ENCODE measurements at regions not wholly inside any gene's neighbourhood (a gene's known extent, or its start where the extent isn't known, plus 50 kb on each side); places are given as distances from the start of the nearest gene placed in this dataset.
"Not testable (repeated sequence)": the region's sequence is repeated elsewhere in the genome, so short reads cannot be mapped to it uniquely, and the experiment has no call there.

- no peak for DNase-seq
These were observed 1102.8 kb upstream of the SEL1L start for GRCh38 chr14:82636426-82636825.

GRCh38 chr14:82641050-82641540 is 1107.4 kb upstream of the SEL1L start:
- no peak for DNase-seq

GRCh38 chr14:82642425-82642824 is 1108.8 kb upstream of the SEL1L start:
- DNase-seq = no peak

- no peak for DNase-seq
These were observed 1113.6 kb upstream of the SEL1L start for GRCh38 chr14:82647088-82647810.

- no peak for DNase-seq
These were observed 1122.1 kb upstream of the SEL1L start for GRCh38 chr14:82655770-82656169.

- DNase-seq = peak; percentile 17
These were observed 1123.6 kb upstream of the SEL1L start for GRCh38 chr14:82657186-82657675.

- DNase-seq = no peak
These were observed 1127.6 kb upstream of the SEL1L start for GRCh38 chr14:82661258-82661657.

- no peak for DNase-seq
These were observed 1133.4 kb upstream of the SEL1L start for GRCh38 chr14:82667006-82667405.

- DNase-seq = no peak
These were observed 1133.8 kb upstream of the SEL1L start for GRCh38 chr14:82667501-82667900.

GRCh38 chr14:82676403-82676802 is 1142.8 kb upstream of the SEL1L start:
- DNase-seq = no peak

GRCh38 chr14:82689948-82690347 is 1156.3 kb upstream of the SEL1L start:
- DNase-seq = no peak

GRCh38 chr14:82691191-82691590 is 1157.5 kb upstream of the SEL1L start:
- not testable (repeated sequence) for DNase-seq

GRCh38 chr14:82694820-82695219 is 1161.2 kb upstream of the SEL1L start:
- no peak for DNase-seq

- DNase-seq = no peak
These were observed 1170.6 kb upstream of the SEL1L start for GRCh38 chr14:82704218-82704617.

- peak; percentile 13 for DNase-seq
These were observed 1176.7 kb upstream of the SEL1L start for GRCh38 chr14:82710267-82710841.

GRCh38 chr14:82719617-82720016 is 1186.0 kb upstream of the SEL1L start:
- no peak for DNase-seq

GRCh38 chr14:82720431-82720830 is 1186.8 kb upstream of the SEL1L start:
- no peak for DNase-seq

- DNase-seq = no peak
These were observed 1187.3 kb upstream of the SEL1L start for GRCh38 chr14:82720946-82721345.

- no peak for DNase-seq
These were observed 1190.7 kb upstream of the SEL1L start for GRCh38 chr14:82724316-82724715.

GRCh38 chr14:82725213-82725612 is 1191.6 kb upstream of the SEL1L start:
- no peak for DNase-seq

- no peak for DNase-seq
These were observed 1197.9 kb upstream of the SEL1L start for GRCh38 chr14:82731526-82731925.

GRCh38 chr14:82740547-82740946 is 1206.9 kb upstream of the SEL1L start:
- no peak for DNase-seq

- no peak for DNase-seq
These were observed 1221.8 kb upstream of the SEL1L start for GRCh38 chr14:82755476-82755875.

GRCh38 chr14:82755923-82756322 is 1222.3 kb upstream of the SEL1L start:
- DNase-seq = no peak

- DNase-seq = no peak
These were observed 1224.1 kb upstream of the SEL1L start for GRCh38 chr14:82757776-82758175.

Measured in NCI-H1417 treated with DMSO at 0.1 percent for 48 hours (cell line).